HG02588 (cell line): ENCODE measurements at regions not wholly inside any gene's neighbourhood (a gene's known extent, or its start where the extent isn't known, plus 50 kb on each side); places are given as distances from the start of the nearest gene placed in this dataset.

ENCODE experiments used
- ATAC-seq: cut with Tn5 transposase; IDR thresholded peaks from one replicate; pipeline ENCODE4 v1.9.1; 2021; ENCODE audit warnings: mild to moderate bottlenecking, moderate library complexity; ENCODE audit not compliant: unreplicated experiment

- no peak for ATAC-seq
Observed at GRCh38 chr13:97559981-97560380, 126.0 kb downstream of the RAP2A start.

- no peak for ATAC-seq
Observed at GRCh38 chr13:97561182-97561581, 127.2 kb downstream of the RAP2A start.

GRCh38 chr13:97562962-97563361, 129.0 kb downstream of the RAP2A start:
- ATAC-seq, result no peak

- ATAC-seq, result no peak
Observed at GRCh38 chr13:97564956-97565355, 131.0 kb downstream of the RAP2A start.

- no peak for ATAC-seq
Observed at GRCh38 chr13:97565906-97566305, 131.9 kb downstream of the RAP2A start.

GRCh38 chr13:97566907-97567306, 132.9 kb downstream of the RAP2A start:
- no peak for ATAC-seq

GRCh38 chr13:97567510-97568243, 133.7 kb downstream of the RAP2A start:
- peak; percentile 98 for ATAC-seq

GRCh38 chr13:97568850-97569249, 134.9 kb downstream of the RAP2A start:
- no peak for ATAC-seq

- no peak for ATAC-seq
Observed at GRCh38 chr13:97569841-97570240, 135.9 kb downstream of the RAP2A start.

- no peak for ATAC-seq
Observed at GRCh38 chr13:97570442-97570841, 136.5 kb downstream of the RAP2A start.

- ATAC-seq, result no peak
Observed at GRCh38 chr13:97573011-97573410, 139.0 kb downstream of the RAP2A start.

GRCh38 chr13:97574926-97575325, 141.0 kb downstream of the RAP2A start:
- no peak for ATAC-seq

GRCh38 chr13:97577026-97577425, 143.1 kb downstream of the RAP2A start:
- ATAC-seq, result no peak

- no peak for ATAC-seq
Observed at GRCh38 chr13:97582170-97582569, 148.2 kb downstream of the RAP2A start.

- ATAC-seq, result no peak
Observed at GRCh38 chr13:97583907-97584497, 150.0 kb downstream of the RAP2A start.

- no peak for ATAC-seq
Observed at GRCh38 chr13:97586941-97587340, 153.0 kb downstream of the RAP2A start.

- no peak for ATAC-seq
Observed at GRCh38 chr13:97588993-97589392, 155.0 kb downstream of the RAP2A start.

- no peak for ATAC-seq
Observed at GRCh38 chr13:97600458-97601075, 166.6 kb downstream of the RAP2A start.

- no peak for ATAC-seq
Observed at GRCh38 chr13:97615266-97615665, 181.3 kb downstream of the RAP2A start.

- no peak for ATAC-seq
Observed at GRCh38 chr13:97616385-97616784, 182.4 kb downstream of the RAP2A start.

GRCh38 chr13:97621025-97621424, 187.1 kb downstream of the RAP2A start:
- no peak for ATAC-seq

- no peak for ATAC-seq
Observed at GRCh38 chr13:97621631-97622030, 187.7 kb downstream of the RAP2A start.
